Transverse colon (tissue), 4 donors: ENCODE measurements at regions not wholly inside any gene's neighbourhood (a gene's known extent, or its start where the extent isn't known, plus 50 kb on each side); places are given as distances from the start of the nearest gene placed in this dataset.

Experiments
- DNase-seq: peaks from one replicate; pipeline ENCODE4 v3.0.0-alpha.2; 2019
- H3K27ac ChIP-seq, 4 donors: fragments of 200-600 bp; sonication (generic); 2 replicates each; pipeline ENCODE4 v1.5.1; 2016 to 2018; ENCODE audit warnings: inconsistent platforms in 4 of 4
- H3K27me3 ChIP-seq: fragments of 200-600 bp; sonication (generic); 2 replicates; pipeline ENCODE4 v1.5.1; 2017; ENCODE audit warnings: inconsistent platforms
- H3K36me3 ChIP-seq, 4 donors: fragments of 200-600 bp; sonication (generic); 2 replicates each; pipeline ENCODE4 v1.5.1; 2017 to 2019; ENCODE audit warnings: inconsistent platforms in 4 of 4
- H3K4me1 ChIP-seq, 4 donors: fragments of 200-600 bp; sonication (generic); 2 replicates each; pipeline ENCODE4 v1.5.1; 2017 to 2020; ENCODE audit warnings: inconsistent platforms in 4 of 4
- H3K4me3 ChIP-seq, 4 donors: fragments of 200-600 bp; sonication (generic); 1 replicate in 1 of 4; 2 replicates in 3 of 4; pipeline versions ENCODE4 v1.5.1 to v1.6.1; 2017 to 2019; ENCODE audit warnings: inconsistent platforms in 4 of 4
- H3K9me3 ChIP-seq, 2 donors: fragments of 200-600 bp; sonication (generic); 2 replicates each; pipeline ENCODE4 v1.5.1; 2017 to 2019; ENCODE audit warnings: inconsistent platforms in 2 of 2
- CTCF ChIP-seq, 5 experiments: fragments of 200-600 bp in 3 of 5; fragments of 450-650 bp in 2 of 5; sonication (generic) in 3 of 5; IDR thresholded peaks; 1 replicate in 2 of 5; 2 replicates in 3 of 5; pipeline ENCODE4 v1.5.1; 2016 to 2017; ENCODE audit warnings: antibody characterized with exemption in 5 of 5, inconsistent platforms in 3 of 5, mild to moderate bottlenecking in 2 of 5, moderate library complexity in 1 of 5
- EP300 ChIP-seq: sonication (generic); formaldehyde crosslinking; IDR thresholded peaks from one replicate; pipeline ENCODE4 v1.6.1; 2017; ENCODE audit warnings: antibody characterized with exemption, low read depth
- POLR2A ChIP-seq: fragments of 450-650 bp; IDR thresholded peaks from one replicate; pipeline ENCODE4 v1.6.1; 2016; ENCODE audit warnings: antibody characterized with exemption, mild to moderate bottlenecking, moderate library complexity
- POLR2AphosphoS5 ChIP-seq, 3 donors: sonication (generic); formaldehyde crosslinking; IDR thresholded peaks; one replicate each; pipeline ENCODE4 v1.6.1; 2016; ENCODE audit warnings: antibody characterized with exemption in 3 of 3
- WGBS, 2 donors: methylation state at CpG; one replicate each; pipeline ENCODE4 v1.1.5; 2018; ENCODE audit warnings: low coverage in 1 of 2; 5-methylcytosine and 5-hydroxymethylcytosine counted together
- in situ Hi-C, 4 donors: fragments of 200-750 bp; cut with MboI; loops; one replicate each; pipeline versions ENCODE4 v1.15.0 to v1.15.1; 2017; ENCODE audit warnings: low sequenced_read_pairs in 3 of 4, low pct_ligation_motif_present in 1 of 4, low pct_unique_long_range_greater_than_20kb in 1 of 4
- intact Hi-C: fragments of 100-400 bp; cut with DNase I; formaldehyde crosslinking; loops from one replicate; pipeline ENCODE4 v1.15.1; 2023; ENCODE audit warnings: low total_unique reads

GRCh38 chr4:189092581-189092980, 848.1 kb upstream of the FRG1 start:
- DNase-seq, result no peak
- H3K27me3 ChIP-seq, result no peaks in the 10 kb centered on the region
- no peak overlapping the region for H3K4me3 ChIP-seq
- 35 to 60% methylated on average over 2 to 4 of the region's 4 CpGs for WGBS, 2 donors
- TF ChIP-seq POLR2AphosphoS5 (IDR thresholded peaks at IDR 0.05) (no peak), POLR2A (no peak)
- intact Hi-C loops, result no loop called here
- no peaks in the 10 kb centered on the region for H3K4me1 ChIP-seq
- in situ Hi-C loops, result no loop called here
- no peaks in the 10 kb centered on the region for H3K9me3 ChIP-seq
- H3K36me3 ChIP-seq, result no peaks in the 10 kb centered on the region
- no peak overlapping the region for H3K27ac ChIP-seq

DNA sequence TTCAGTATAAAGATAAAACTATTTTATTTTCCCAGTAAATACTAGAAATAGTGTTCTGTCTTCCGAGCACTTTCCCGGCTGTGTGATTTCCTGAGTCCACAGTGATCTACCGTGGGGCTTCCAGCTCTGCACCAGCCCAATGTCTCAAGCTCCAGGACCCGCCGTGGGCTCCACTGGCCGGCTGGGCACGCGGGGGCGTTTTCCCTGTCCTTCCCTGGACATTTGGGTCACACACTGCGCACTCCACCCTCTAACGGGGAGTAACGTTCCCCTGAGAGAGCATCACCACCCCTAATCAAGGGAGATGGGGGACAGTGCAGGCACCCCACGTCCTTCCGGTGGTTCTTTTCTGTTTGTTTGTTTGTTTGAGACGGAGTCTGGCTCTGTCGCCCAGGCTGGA, 844.6 kb upstream of the FRG1 start:
- DNase-seq, result no peak
- 67 to 94% methylated on average over 1 to 16 of the region's 16 CpGs for WGBS, 2 donors
- in situ Hi-C loops, result no loop called here
- no peaks in the 10 kb centered on the region for H3K27me3 ChIP-seq
- intact Hi-C loops, result no loop called here
- no peaks in the 10 kb centered on the region for H3K4me1 ChIP-seq
- no peak overlapping the region for H3K4me3 ChIP-seq
- no peaks in the 10 kb centered on the region for H3K36me3 ChIP-seq
- H3K9me3 ChIP-seq, result no peaks in the 10 kb centered on the region
- TF ChIP-seq POLR2AphosphoS5 (IDR thresholded peaks at IDR 0.05) (no peak), CTCF (IDR thresholded peaks at IDR 0.05) (no peak), EP300 (no peak), POLR2A (no peak)
- no peak overlapping the region for H3K27ac ChIP-seq

DNA sequence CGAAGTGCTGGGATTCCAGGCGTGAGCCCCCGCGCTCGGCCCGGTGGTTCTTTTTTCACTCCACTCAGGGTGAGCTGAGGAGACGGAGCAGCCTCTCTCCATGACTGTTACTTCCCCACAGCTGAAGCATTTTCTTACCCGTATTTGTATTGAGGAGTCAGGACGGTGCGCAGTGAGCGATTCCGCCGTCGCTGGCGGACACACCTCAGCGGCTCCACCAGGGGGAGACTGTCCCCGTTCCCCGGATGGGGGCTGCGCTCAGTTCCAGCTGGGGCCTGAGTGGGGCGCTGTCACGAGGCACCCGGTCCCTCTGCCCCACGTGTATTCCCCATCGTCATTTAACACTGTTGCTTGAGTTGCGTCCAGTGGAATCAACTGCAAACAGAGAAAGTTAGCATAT, 844.0 kb upstream of the FRG1 start:
- TF ChIP-seq EP300 (no peak), POLR2AphosphoS5 (IDR thresholded peaks at IDR 0.05) (no peak), POLR2A (no peak), CTCF (IDR thresholded peaks at IDR 0.05) (no peak)
- DNase-seq, result no peak
- Histone ChIP-seq H3K36me3 (no peaks in the 10 kb centered on the region), H3K27me3 (no peaks in the 10 kb centered on the region), H3K9me3 (no peaks in the 10 kb centered on the region), H3K27ac (no peak overlapping the region), H3K4me3 (no peak overlapping the region), H3K4me1 (no peaks in the 10 kb centered on the region)
- intact Hi-C loops, result no loop called here
- 94 to 100% methylated on average over 1 to 25 of the region's 25 CpGs for WGBS, 2 donors
- in situ Hi-C loops, result no loop called here

GRCh38 chr4:189098932-189099696, 841.6 kb upstream of the FRG1 start:
- H3K4me1 ChIP-seq, result no peaks in the 10 kb centered on the region
- no peaks in the 10 kb centered on the region for H3K36me3 ChIP-seq
- in situ Hi-C loops (no loop called here), intact Hi-C loops (no loop called here)
- H3K9me3 ChIP-seq, result no peaks in the 10 kb centered on the region
- H3K4me3 ChIP-seq, result no peak overlapping the region
- TF ChIP-seq EP300, result no peak
- TF ChIP-seq POLR2A, result no peak
- no peak for TF ChIP-seq CTCF (IDR thresholded peaks at IDR 0.05)
- TF ChIP-seq POLR2AphosphoS5 (IDR thresholded peaks at IDR 0.05), result no peak
- no peak overlapping the region for H3K27ac ChIP-seq
- no peak for DNase-seq
- no peaks in the 10 kb centered on the region for H3K27me3 ChIP-seq
- 73 to 77% methylated on average over 16 of the region's 16 CpGs for WGBS, 2 donors

- 91% methylated on average over 5 to 11 of the region's 11 CpGs for WGBS, 2 donors
- H3K4me3 ChIP-seq, result no peak overlapping the region
- no peaks in the 10 kb centered on the region for H3K27me3 ChIP-seq
- no peaks in the 10 kb centered on the region for H3K36me3 ChIP-seq
- no peak overlapping the region for H3K27ac ChIP-seq
- peaks cover 0 to 2% of the 10 kb centered on the region in 2 donors for H3K9me3 ChIP-seq
- DNase-seq, result no peak
- TF ChIP-seq EP300, result no peak
- TF ChIP-seq CTCF (IDR thresholded peaks at IDR 0.05), result no peak
- no peak for TF ChIP-seq POLR2AphosphoS5 (IDR thresholded peaks at IDR 0.05)
- no peak for TF ChIP-seq POLR2A
- H3K4me1 ChIP-seq, result no peaks in the 10 kb centered on the region
- intact Hi-C loops (no loop called here), in situ Hi-C loops (no loop called here)
These were observed 827.2 kb upstream of the FRG1 start for GRCh38 chr4:189113389-189113888.
